Stimulated activated naive B cell treated with anti-CD40 and anti-IgM and Interleukin-4, amounts not matched to agents 10 μg/mL and 1 μg/mL and 100 μg/mL, for 72 hours (primary cell): ENCODE measurements at regions not wholly inside any gene's neighbourhood (a gene's known extent, or its start where the extent isn't known, plus 50 kb on each side); places are given as distances from the start of the nearest gene placed in this dataset.

Source experiments
- ATAC-seq, 2 donors: fragments of 150-1000 bp; cut with Tn5 transposase; replicated peaks; 2 replicates each; pipeline ENCODE4 v1.10.0; 2021; ENCODE audit warnings: moderate library complexity in 1 of 2
- DNase-seq: peaks from one replicate; pipeline ENCODE4 v3.0.0; 2021
- H3K27ac Mint-ChIP-seq: one replicate; pipeline ENCODE4 v1.8.0; 2022; ENCODE audit warnings: mild to moderate bottlenecking, mixed read lengths
- H3K27me3 Mint-ChIP-seq, 2 donors: one replicate each; pipeline ENCODE4 v1.8.0; 2022; ENCODE audit warnings: mixed read lengths in 2 of 2
- H3K36me3 Mint-ChIP-seq, 2 donors: one replicate each; pipeline ENCODE4 v1.8.0; 2022; ENCODE audit warnings: mixed read lengths in 2 of 2, mild to moderate bottlenecking in 1 of 2
- H3K4me1 Mint-ChIP-seq, 2 donors: one replicate each; pipeline ENCODE4 v1.8.0; 2022; ENCODE audit warnings: mixed read lengths in 2 of 2, mild to moderate bottlenecking in 1 of 2
- H3K4me3 Mint-ChIP-seq, 2 donors: one replicate each; pipeline ENCODE4 v1.8.0; 2022; ENCODE audit warnings: mild to moderate bottlenecking in 2 of 2, mixed read lengths in 2 of 2, moderate library complexity in 1 of 2
- H3K9me3 Mint-ChIP-seq, 2 donors: one replicate each; pipeline ENCODE4 v1.8.0; 2022; ENCODE audit warnings: mixed read lengths in 2 of 2, mild to moderate bottlenecking in 1 of 2

GRCh38 chr10:9061871-9062270, 1007.4 kb downstream of the GATA3 start:
- H3K27ac Mint-ChIP-seq, result no peak overlapping the region
- no peaks in the 10 kb centered on the region for H3K27me3 Mint-ChIP-seq
- no peaks in the 10 kb centered on the region for H3K4me1 Mint-ChIP-seq
- DNase-seq (no peak), ATAC-seq (no peak)
- H3K9me3 Mint-ChIP-seq, result no peaks in the 10 kb centered on the region
- no peak overlapping the region for H3K4me3 Mint-ChIP-seq
- no peaks in the 10 kb centered on the region for H3K36me3 Mint-ChIP-seq

- no peaks in the 10 kb centered on the region for H3K4me1 Mint-ChIP-seq
- H3K9me3 Mint-ChIP-seq, result peaks cover 2 to 3% of the 10 kb centered on the region in 2 donors
- no peaks in the 10 kb centered on the region for H3K27me3 Mint-ChIP-seq
- no peaks in the 10 kb centered on the region for H3K36me3 Mint-ChIP-seq
- ATAC-seq, result no peak
- H3K27ac Mint-ChIP-seq, result no peak overlapping the region
- DNase-seq, result no peak
- H3K4me3 Mint-ChIP-seq, result no peak overlapping the region
Observed at GRCh38 chr10:9066152-9066551, 1011.7 kb downstream of the GATA3 start.

- Mint-ChIP-seq H3K36me3 (no peaks in the 10 kb centered on the region), H3K27me3 (no peaks in the 10 kb centered on the region), H3K27ac (no peak overlapping the region), H3K4me1 (no peaks in the 10 kb centered on the region), H3K4me3 (no peak overlapping the region), H3K9me3 (peaks cover 2 to 3% of the 10 kb centered on the region in 2 donors)
- no peak for DNase-seq
- ATAC-seq, result peak; percentile 19 to 51
Observed at GRCh38 chr10:9068003-9068402, 1013.5 kb downstream of the GATA3 start.

GRCh38 chr10:9069136-9069535, 1014.6 kb downstream of the GATA3 start:
- H3K27me3 Mint-ChIP-seq, result no peaks in the 10 kb centered on the region
- no peaks in the 10 kb centered on the region for H3K4me1 Mint-ChIP-seq
- DNase-seq, result no peak

GRCh38 chr10:9075420-9075819, 1020.9 kb downstream of the GATA3 start:
- Mint-ChIP-seq H3K4me1 (no peaks in the 10 kb centered on the region), H3K4me3 (no peak overlapping the region), H3K27me3 (peaks cover 0 to 3% of the 10 kb centered on the region in 2 donors), H3K27ac (no peak overlapping the region), H3K9me3 (peaks cover 3 to 6% of the 10 kb centered on the region in 2 donors), H3K36me3 (no peaks in the 10 kb centered on the region)
- no peak for ATAC-seq
- DNase-seq, result no peak

More at GRCh38 chr10:9069136-9069535, 1014.6 kb downstream of the GATA3 start:
- Mint-ChIP-seq H3K36me3 (no peaks in the 10 kb centered on the region), H3K27ac (no peak overlapping the region), H3K4me3 (no peak overlapping the region), H3K9me3 (peaks cover 2 to 3% of the 10 kb centered on the region in 2 donors)
- ATAC-seq, result no peak

GRCh38 chr10:9076066-9076465, 1021.6 kb downstream of the GATA3 start:
- Mint-ChIP-seq H3K9me3 (peaks cover 3 to 6% of the 10 kb centered on the region in 2 donors), H3K27me3 (peaks cover 0 to 3% of the 10 kb centered on the region in 2 donors), H3K27ac (no peak overlapping the region), H3K4me3 (no peak overlapping the region), H3K4me1 (no peaks in the 10 kb centered on the region), H3K36me3 (no peaks in the 10 kb centered on the region)
- no peak for DNase-seq
- no peak for ATAC-seq

- Mint-ChIP-seq H3K4me1 (no peaks in the 10 kb centered on the region), H3K36me3 (no peaks in the 10 kb centered on the region), H3K9me3 (peaks cover 7 to 9% of the 10 kb centered on the region in 2 donors), H3K4me3 (no peak overlapping the region), H3K27me3 (peaks cover 0 to 3% of the 10 kb centered on the region in 2 donors), H3K27ac (no peak overlapping the region)
- DNase-seq (no peak), ATAC-seq (no peak)
Observed at GRCh38 chr10:9081253-9081652, 1026.8 kb downstream of the GATA3 start.

- no peak overlapping the region for H3K4me3 Mint-ChIP-seq
- H3K4me1 Mint-ChIP-seq, result no peaks in the 10 kb centered on the region
- peaks cover 7 to 9% of the 10 kb centered on the region in 2 donors for H3K9me3 Mint-ChIP-seq
- no peaks in the 10 kb centered on the region for H3K36me3 Mint-ChIP-seq
- no peak overlapping the region for H3K27ac Mint-ChIP-seq
- H3K27me3 Mint-ChIP-seq, result peaks cover 0 to 3% of the 10 kb centered on the region in 2 donors
- ATAC-seq (no peak), DNase-seq (no peak)
Observed at GRCh38 chr10:9081961-9082360, 1027.5 kb downstream of the GATA3 start.

GRCh38 chr10:9091530-9092093, 1037.1 kb downstream of the GATA3 start:
- ATAC-seq (peak; percentile 91 to 95), DNase-seq (no peak)
- no peaks in the 10 kb centered on the region for H3K36me3 Mint-ChIP-seq
- no peak overlapping the region for H3K4me3 Mint-ChIP-seq
- H3K9me3 Mint-ChIP-seq, result peaks cover 0 to 2% of the 10 kb centered on the region in 2 donors
- H3K4me1 Mint-ChIP-seq, result no peaks in the 10 kb centered on the region
- H3K27ac Mint-ChIP-seq, result no peak overlapping the region
- H3K27me3 Mint-ChIP-seq, result no peaks in the 10 kb centered on the region

GRCh38 chr10:9096288-9096687, 1041.8 kb downstream of the GATA3 start:
- Mint-ChIP-seq H3K27me3 (no peaks in the 10 kb centered on the region), H3K36me3 (no peaks in the 10 kb centered on the region), H3K4me1 (no peaks in the 10 kb centered on the region), H3K27ac (no peak overlapping the region), H3K9me3 (peaks cover 0 to 2% of the 10 kb centered on the region in 2 donors), H3K4me3 (no peak overlapping the region)
- DNase-seq, result no peak
- ATAC-seq, result no peak

- Mint-ChIP-seq H3K4me3 (no peak overlapping the region), H3K27me3 (no peaks in the 10 kb centered on the region), H3K4me1 (no peaks in the 10 kb centered on the region), H3K36me3 (no peaks in the 10 kb centered on the region), H3K27ac (no peak overlapping the region), H3K9me3 (peaks cover 0 to 2% of the 10 kb centered on the region in 2 donors)
- ATAC-seq (no peak), DNase-seq (no peak)
Observed at GRCh38 chr10:9097206-9097990, 1042.9 kb downstream of the GATA3 start.

- Mint-ChIP-seq H3K27ac (no peak overlapping the region), H3K36me3 (no peaks in the 10 kb centered on the region), H3K9me3 (no peaks in the 10 kb centered on the region), H3K4me1 (no peaks in the 10 kb centered on the region), H3K27me3 (no peaks in the 10 kb centered on the region), H3K4me3 (no peak overlapping the region)
- no peak for ATAC-seq
- DNase-seq, result no peak
Observed at GRCh38 chr10:9097991-9098306, 1043.5 kb downstream of the GATA3 start.

GRCh38 chr10:9102026-9102425, 1047.5 kb downstream of the GATA3 start:
- H3K4me1 Mint-ChIP-seq, result no peaks in the 10 kb centered on the region
- H3K36me3 Mint-ChIP-seq, result no peaks in the 10 kb centered on the region
- DNase-seq, result no peak
- ATAC-seq, result no peak
- H3K9me3 Mint-ChIP-seq, result no peaks in the 10 kb centered on the region
- no peak overlapping the region for H3K27ac Mint-ChIP-seq
- no peak overlapping the region for H3K4me3 Mint-ChIP-seq
- H3K27me3 Mint-ChIP-seq, result peaks cover 0 to 8% of the 10 kb centered on the region in 2 donors

GRCh38 chr10:9103301-9103700, 1048.8 kb downstream of the GATA3 start:
- Mint-ChIP-seq H3K36me3 (no peaks in the 10 kb centered on the region), H3K27ac (no peak overlapping the region), H3K4me1 (no peaks in the 10 kb centered on the region), H3K9me3 (no peaks in the 10 kb centered on the region), H3K4me3 (no peak overlapping the region), H3K27me3 (peaks cover 0 to 8% of the 10 kb centered on the region in 2 donors)
- no peak for ATAC-seq
- no peak for DNase-seq

GRCh38 chr10:9111976-9112375, 1057.5 kb downstream of the GATA3 start:
- Mint-ChIP-seq H3K4me1 (no peaks in the 10 kb centered on the region), H3K27ac (no peak overlapping the region), H3K27me3 (no peaks in the 10 kb centered on the region), H3K9me3 (no peaks in the 10 kb centered on the region), H3K36me3 (no peaks in the 10 kb centered on the region), H3K4me3 (no peak overlapping the region)
- ATAC-seq, result no peak
- DNase-seq, result no peak
